Fibroblast of gingiva (primary cell): ENCODE measurements at regions not wholly inside any gene's neighbourhood (a gene's known extent, or its start where the extent isn't known, plus 50 kb on each side); places are given as distances from the start of the nearest gene placed in this dataset.
A peak's percentile ranks its signal among the peaks of the same experiment; 100 is the strongest.
"Not testable (repeated sequence)": the region's sequence is repeated elsewhere in the genome, so short reads cannot be mapped to it uniquely, and the experiment has no call there.

Source experiments
- DNase-seq: peaks from one replicate; pipeline ENCODE4 v3.0.0-alpha.2; 2011; ENCODE audit warnings: low read depth

- DNase-seq, result peak; percentile 50
These were observed 53.9 kb downstream of the OTOR start for GRCh38 chr20:16801919-16802651.

- DNase-seq, result no peak
These were observed 54.4 kb downstream of the OTOR start for GRCh38 chr20:16802652-16802935.

GRCh38 chr20:16803965-16804792 lies 56.0 kb downstream of the OTOR start:
- peak; percentile 31 for DNase-seq

GRCh38 chr20:16804793-16805187 lies 56.6 kb downstream of the OTOR start:
- DNase-seq, result no peak

- DNase-seq, result no peak
These were observed 57.9 kb downstream of the OTOR start for GRCh38 chr20:16806061-16806460.

- DNase-seq, result no peak
These were observed 58.7 kb downstream of the OTOR start for GRCh38 chr20:16806886-16807285.

- no peak for DNase-seq
These were observed 60.6 kb downstream of the OTOR start for GRCh38 chr20:16808796-16809195.

GRCh38 chr20:16810216-16810615 lies 62.1 kb downstream of the OTOR start:
- no peak for DNase-seq

GRCh38 chr20:16816192-16816591 lies 68.0 kb downstream of the OTOR start:
- no peak for DNase-seq

- DNase-seq, result no peak
These were observed 71.3 kb downstream of the OTOR start for GRCh38 chr20:16819483-16819882.

- peak; percentile 3 for DNase-seq
These were observed 73.3 kb downstream of the OTOR start for GRCh38 chr20:16821211-16822089.

- DNase-seq, result no peak
These were observed 76.5 kb downstream of the OTOR start for GRCh38 chr20:16824664-16825063.

GRCh38 chr20:16828666-16829305 lies 80.6 kb downstream of the OTOR start:
- no peak for DNase-seq

- not testable (repeated sequence) for DNase-seq
These were observed 87.5 kb downstream of the OTOR start for GRCh38 chr20:16835690-16836089.

- DNase-seq, result no peak
These were observed 94.4 kb downstream of the OTOR start for GRCh38 chr20:16842486-16843120.

GRCh38 chr20:16844406-16844805 lies 96.2 kb downstream of the OTOR start:
- no peak for DNase-seq

GRCh38 chr20:16846006-16846405 lies 97.8 kb downstream of the OTOR start:
- DNase-seq, result no peak

- no peak for DNase-seq
These were observed 99.9 kb downstream of the OTOR start for GRCh38 chr20:16848061-16848460.

GRCh38 chr20:16848526-16848925 lies 100.4 kb downstream of the OTOR start:
- no peak for DNase-seq

- DNase-seq, result no peak
These were observed 112.8 kb downstream of the OTOR start for GRCh38 chr20:16860914-16861313.

GRCh38 chr20:16861708-16862107 lies 113.5 kb downstream of the OTOR start:
- no peak for DNase-seq

GRCh38 chr20:16863303-16863702 lies 115.1 kb downstream of the OTOR start:
- no peak for DNase-seq
